ENCODE measurements at regions not wholly inside any gene's neighbourhood (a gene's known extent, or its start where the extent isn't known, plus 50 kb on each side); places are given as distances from the start of the nearest gene placed in this dataset.
"Not testable (repeated sequence)": the region's sequence is repeated elsewhere in the genome, so short reads cannot be mapped to it uniquely, and the experiment has no call there.

DNA sequence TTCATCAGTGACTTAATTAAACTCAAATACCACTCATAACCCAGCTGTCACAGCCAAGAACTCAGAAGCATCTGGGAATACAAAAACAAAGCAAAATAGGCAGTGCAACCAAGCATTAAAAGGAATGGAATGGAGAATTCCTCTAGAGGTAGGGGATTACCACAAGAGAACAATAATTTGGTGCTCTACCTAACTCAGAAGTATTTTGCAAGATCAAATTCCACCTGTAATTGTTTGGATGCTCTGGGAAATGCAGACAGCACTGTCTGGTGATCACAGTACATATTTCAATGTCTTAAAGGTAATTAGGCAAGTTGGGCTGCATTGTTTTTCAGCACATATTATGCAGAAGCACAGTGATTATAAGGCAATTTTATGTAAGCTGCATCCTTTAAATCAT is 547.5 kb downstream of the TRAM1L1 start:
- Histone ChIP-seq H3K9me3 (no peaks in the 10 kb centered on the region), H3K27me3 (replicated peaks; ENCODE audit: control insufficient read depth, insufficient read depth, low read length) (no peaks in the 10 kb centered on the region), H3K4me3 (ENCODE audit: low read depth, low read length) (no peak overlapping the region), H3K36me3 (ENCODE audit: control insufficient read depth, insufficient read depth, low read length) (no peaks in the 10 kb centered on the region), H3K4me1 (no peaks in the 10 kb centered on the region)
- Mint-ChIP-seq H3K36me3 (ENCODE audit: insufficient read depth, unreplicated experiment) (no peaks in the 10 kb centered on the region), H3K4me3 (ENCODE audit: unreplicated experiment) (no peak overlapping the region), H3K27ac (ENCODE audit: unreplicated experiment) (no peak overlapping the region), H3K4me1 (ENCODE audit: low read depth, unreplicated experiment) (no peaks in the 10 kb centered on the region), H3K9me3 (ENCODE audit: unreplicated experiment) (no peaks in the 10 kb centered on the region), H3K27me3 (ENCODE audit: insufficient read depth, unreplicated experiment) (peaks cover 3% of the 10 kb centered on the region)
- POLR2A ChIA-PET: no interaction called here
- TF ChIP-seq, protein P1, sequence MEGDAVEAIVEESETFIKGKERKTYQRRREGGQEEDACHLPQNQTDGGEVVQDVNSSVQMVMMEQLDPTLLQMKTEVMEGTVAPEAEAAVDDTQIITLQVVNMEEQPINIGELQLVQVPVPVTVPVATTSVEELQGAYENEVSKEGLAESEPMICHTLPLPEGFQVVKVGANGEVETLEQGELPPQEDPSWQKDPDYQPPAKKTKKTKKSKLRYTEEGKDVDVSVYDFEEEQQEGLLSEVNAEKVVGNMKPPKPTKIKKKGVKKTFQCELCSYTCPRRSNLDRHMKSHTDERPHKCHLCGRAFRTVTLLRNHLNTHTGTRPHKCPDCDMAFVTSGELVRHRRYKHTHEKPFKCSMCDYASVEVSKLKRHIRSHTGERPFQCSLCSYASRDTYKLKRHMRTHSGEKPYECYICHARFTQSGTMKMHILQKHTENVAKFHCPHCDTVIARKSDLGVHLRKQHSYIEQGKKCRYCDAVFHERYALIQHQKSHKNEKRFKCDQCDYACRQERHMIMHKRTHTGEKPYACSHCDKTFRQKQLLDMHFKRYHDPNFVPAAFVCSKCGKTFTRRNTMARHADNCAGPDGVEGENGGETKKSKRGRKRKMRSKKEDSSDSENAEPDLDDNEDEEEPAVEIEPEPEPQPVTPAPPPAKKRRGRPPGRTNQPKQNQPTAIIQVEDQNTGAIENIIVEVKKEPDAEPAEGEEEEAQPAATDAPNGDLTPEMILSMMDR (IDR thresholded peaks at IDR 0.05; ENCODE audit: insufficient read depth in 1 of 2, low read depth in 1 of 2, low read length in 1 of 2, severe bottlenecking in 1 of 2, unreplicated experiment in 1 of 2): no peak
- intact Hi-C loops (cut with micrococcal nuclease; ENCODE audit: unreplicated experiment): no loop called here
- no peak for DNase-seq
- CTCF ChIA-PET: no interaction called here
- no TSS peak for BruUV-seq (replicated peaks)

DNA sequence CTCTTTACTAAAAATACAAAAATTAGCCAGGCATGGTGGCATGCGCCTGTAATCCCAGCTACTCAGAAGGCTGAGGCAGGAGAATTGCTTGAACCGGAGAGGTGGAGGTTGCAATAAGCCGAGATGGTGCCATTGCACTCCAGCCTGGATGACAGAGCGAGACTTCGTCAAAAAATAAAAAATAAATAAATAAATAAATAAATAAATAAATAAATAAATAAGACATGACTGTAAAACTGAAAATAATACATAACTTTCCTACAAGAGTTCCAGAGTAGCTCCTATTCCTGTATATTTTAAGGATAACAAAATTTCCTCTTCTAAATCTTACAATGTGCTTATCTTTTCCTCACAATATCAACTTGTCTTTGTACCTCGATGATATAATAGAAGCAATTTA is 549.4 kb downstream of the TRAM1L1 start:
- H3K4me1 ChIP-seq; CTCF ChIA-PET; H3K9me3 ChIP-seq; POLR2A ChIA-PET; H3K4me3 ChIP-seq (ENCODE audit: low read depth, low read length); H3K27me3 Mint-ChIP-seq (ENCODE audit: insufficient read depth, unreplicated experiment); DNase-seq; H3K4me1 Mint-ChIP-seq (ENCODE audit: low read depth, unreplicated experiment); H3K9me3 Mint-ChIP-seq (ENCODE audit: unreplicated experiment); H3K36me3 ChIP-seq (ENCODE audit: control insufficient read depth, insufficient read depth, low read length); H3K4me3 Mint-ChIP-seq (ENCODE audit: unreplicated experiment); intact Hi-C loops (cut with micrococcal nuclease; ENCODE audit: unreplicated experiment); H3K27me3 ChIP-seq (replicated peaks; ENCODE audit: control insufficient read depth, insufficient read depth, low read length); BruUV-seq (replicated peaks); H3K27ac Mint-ChIP-seq (ENCODE audit: unreplicated experiment); H3K36me3 Mint-ChIP-seq (ENCODE audit: insufficient read depth, unreplicated experiment): not testable (repeated sequence)

DNA sequence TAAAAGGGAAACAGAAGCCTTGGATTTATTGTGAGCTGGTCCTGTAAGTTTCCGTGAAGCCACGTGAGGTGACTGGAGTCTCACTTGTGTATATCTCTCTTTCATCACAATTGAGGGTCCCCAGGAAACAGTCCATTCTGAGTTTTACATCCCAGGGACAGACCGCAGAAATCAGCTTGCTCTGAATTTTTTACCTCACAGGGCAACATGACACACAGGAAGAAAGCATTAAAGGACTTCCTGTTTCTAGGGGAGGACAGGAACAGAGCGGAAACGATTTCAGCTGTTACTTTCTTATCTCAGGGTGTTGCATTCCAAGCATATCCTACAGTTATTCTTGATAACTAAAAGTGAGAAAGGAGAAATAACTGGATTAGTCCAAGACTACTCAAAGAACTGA is 553.5 kb downstream of the TRAM1L1 start:
- no peaks in the 10 kb centered on the region for H3K36me3 ChIP-seq (ENCODE audit: control insufficient read depth, insufficient read depth, low read length)
- Mint-ChIP-seq H3K4me3 (ENCODE audit: unreplicated experiment) (no peak overlapping the region), H3K9me3 (ENCODE audit: unreplicated experiment) (no peaks in the 10 kb centered on the region), H3K4me1 (ENCODE audit: low read depth, unreplicated experiment) (no peaks in the 10 kb centered on the region), H3K27me3 (ENCODE audit: insufficient read depth, unreplicated experiment) (peaks cover 3% of the 10 kb centered on the region), H3K27ac (ENCODE audit: unreplicated experiment) (no peak overlapping the region), H3K36me3 (ENCODE audit: insufficient read depth, unreplicated experiment) (no peaks in the 10 kb centered on the region)
- H3K9me3 ChIP-seq: no peaks in the 10 kb centered on the region
- TF ChIP-seq, protein P1 (IDR thresholded peaks at IDR 0.05; ENCODE audit: insufficient read depth in 1 of 2, low read depth in 1 of 2, low read length in 1 of 2, severe bottlenecking in 1 of 2, unreplicated experiment in 1 of 2): no peak
- no TSS peak for BruUV-seq (replicated peaks)
- no peak overlapping the region for H3K4me3 ChIP-seq (ENCODE audit: low read depth, low read length)
- no peak for DNase-seq
- no peaks in the 10 kb centered on the region for H3K27me3 ChIP-seq (replicated peaks; ENCODE audit: control insufficient read depth, insufficient read depth, low read length)
- ChIA-PET POLR2A (no interaction called here), CTCF (no interaction called here)
- intact Hi-C loops (cut with micrococcal nuclease; ENCODE audit: unreplicated experiment): no loop called here
- H3K4me1 ChIP-seq: 0 out of 2 replicates have a peak, but pooled peaks cover 6% of the 10 kb centered on the region

DNA sequence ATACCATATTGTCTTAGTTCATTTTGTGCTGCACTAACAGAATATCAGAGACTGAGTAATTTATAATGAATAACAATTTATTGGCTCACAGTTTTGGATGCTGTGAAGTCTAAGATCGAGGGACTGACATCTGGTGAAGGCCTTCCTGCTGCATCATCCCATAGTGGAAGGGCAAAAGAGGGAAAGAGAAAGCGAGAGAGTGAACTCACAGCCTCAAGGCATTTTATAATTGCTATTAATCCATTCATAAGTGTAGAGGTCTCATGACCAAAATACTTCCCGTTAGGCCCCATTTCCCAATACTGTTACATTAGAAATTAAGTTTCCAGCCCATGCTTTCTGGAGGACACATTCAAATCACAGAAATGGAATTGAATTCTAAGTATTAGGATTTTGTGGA is 554.4 kb downstream of the TRAM1L1 start:
- H3K4me1 Mint-ChIP-seq (ENCODE audit: low read depth, unreplicated experiment): no peaks in the 10 kb centered on the region
- ChIA-PET POLR2A (no interaction called here), CTCF (no interaction called here)
- intact Hi-C loops (cut with micrococcal nuclease; ENCODE audit: unreplicated experiment): no loop called here
- no TSS peak for BruUV-seq (replicated peaks)
- H3K4me3 ChIP-seq (ENCODE audit: low read depth, low read length): no peak overlapping the region
- no peaks in the 10 kb centered on the region for H3K36me3 ChIP-seq (ENCODE audit: control insufficient read depth, insufficient read depth, low read length)
- no peaks in the 10 kb centered on the region for H3K27me3 Mint-ChIP-seq (ENCODE audit: insufficient read depth, unreplicated experiment)
- no peaks in the 10 kb centered on the region for H3K9me3 Mint-ChIP-seq (ENCODE audit: unreplicated experiment)
- 0 out of 2 replicates have a peak, but pooled peaks cover 6% of the 10 kb centered on the region for H3K4me1 ChIP-seq
- no peaks in the 10 kb centered on the region for H3K27me3 ChIP-seq (replicated peaks; ENCODE audit: control insufficient read depth, insufficient read depth, low read length)
- TF ChIP-seq, protein P1 (IDR thresholded peaks at IDR 0.05; ENCODE audit: insufficient read depth in 1 of 2, low read depth in 1 of 2, low read length in 1 of 2, severe bottlenecking in 1 of 2, unreplicated experiment in 1 of 2): no peak
- no peak overlapping the region for H3K4me3 Mint-ChIP-seq (ENCODE audit: unreplicated experiment)
- no peak for DNase-seq
- H3K36me3 Mint-ChIP-seq (ENCODE audit: insufficient read depth, unreplicated experiment): no peaks in the 10 kb centered on the region
- H3K9me3 ChIP-seq: no peaks in the 10 kb centered on the region
- H3K27ac Mint-ChIP-seq (ENCODE audit: unreplicated experiment): no peak overlapping the region
